Sigmoid colon (tissue), 6 donors: ENCODE measurements at regions not wholly inside any gene's neighbourhood (a gene's known extent, or its start where the extent isn't known, plus 50 kb on each side); places are given as distances from the start of the nearest gene placed in this dataset.

Source experiments
- DNase-seq: peaks from one replicate; pipeline ENCODE4 v3.0.0-alpha.2; 2019
- H3K27ac ChIP-seq, 4 donors: fragments of 200-600 bp; sonication (generic); one replicate each; pipeline ENCODE4 v1.5.1; 2016 to 2019; ENCODE audit warnings: mild to moderate bottlenecking in 1 of 4
- H3K27me3 ChIP-seq, 3 donors: fragments of 200-600 bp; sonication (generic); one replicate each; pipeline ENCODE4 v1.5.1; 2019; ENCODE audit warnings: mild to moderate bottlenecking in 1 of 3
- H3K36me3 ChIP-seq, 4 donors: fragments of 200-600 bp; sonication (generic); one replicate each; pipeline ENCODE4 v1.5.1; 2016 to 2019
- H3K4me1 ChIP-seq, 4 donors: fragments of 200-600 bp; sonication (generic); one replicate each; pipeline ENCODE4 v1.5.1; 2017 to 2019
- H3K4me3 ChIP-seq, 4 donors: fragments of 200-600 bp; sonication (generic); one replicate each; pipeline ENCODE4 v1.5.1; 2017 to 2019; ENCODE audit warnings: mild to moderate bottlenecking in 2 of 4, moderate library complexity in 1 of 4
- H3K9me3 ChIP-seq, 4 donors: fragments of 200-600 bp in 3 of 4; sonication (generic) in 3 of 4; one replicate each; pipeline versions ENCODE4 v1.5.1 to v1.6.1; 2013 to 2019
- CTCF ChIP-seq, 4 experiments: fragments of 450-650 bp in 3 of 4; fragments of 200-600 bp in 1 of 4; IDR thresholded peaks; one replicate each; pipeline ENCODE4 v1.5.1; 2016 to 2019; ENCODE audit warnings: antibody characterized with exemption in 4 of 4, mild to moderate bottlenecking in 3 of 4, moderate library complexity in 2 of 4
- EP300 ChIP-seq, 4 donors: sonication (generic); formaldehyde crosslinking; IDR thresholded peaks; one replicate each; pipeline ENCODE4 v1.6.1; 2017; ENCODE audit warnings: antibody characterized with exemption in 4 of 4
- POLR2A ChIP-seq, 2 donors: fragments of 450-650 bp; IDR thresholded peaks; one replicate each; pipeline ENCODE4 v1.6.1; 2016; ENCODE audit warnings: antibody characterized with exemption in 2 of 2, mild to moderate bottlenecking in 2 of 2, moderate library complexity in 2 of 2
- POLR2AphosphoS5 ChIP-seq, 4 donors: sonication (generic); formaldehyde crosslinking; IDR thresholded peaks; one replicate each; pipeline ENCODE4 v1.6.1; 2017; ENCODE audit warnings: antibody characterized with exemption in 4 of 4
- WGBS, 2 donors: extraction: QIAGEN DNeasy Blood & Tissue Kit; methylation state at CpG; one replicate each; pipeline ENCODE4 v1.1.7; 2013; 5-methylcytosine and 5-hydroxymethylcytosine counted together
- intact Hi-C: fragments of 100-400 bp; cut with DNase I; formaldehyde crosslinking; loops from one replicate; pipeline ENCODE4 v1.15.1; 2023
- donor health status: healthy with polysubstance abuse.
- donor health status: healthy.

DNA sequence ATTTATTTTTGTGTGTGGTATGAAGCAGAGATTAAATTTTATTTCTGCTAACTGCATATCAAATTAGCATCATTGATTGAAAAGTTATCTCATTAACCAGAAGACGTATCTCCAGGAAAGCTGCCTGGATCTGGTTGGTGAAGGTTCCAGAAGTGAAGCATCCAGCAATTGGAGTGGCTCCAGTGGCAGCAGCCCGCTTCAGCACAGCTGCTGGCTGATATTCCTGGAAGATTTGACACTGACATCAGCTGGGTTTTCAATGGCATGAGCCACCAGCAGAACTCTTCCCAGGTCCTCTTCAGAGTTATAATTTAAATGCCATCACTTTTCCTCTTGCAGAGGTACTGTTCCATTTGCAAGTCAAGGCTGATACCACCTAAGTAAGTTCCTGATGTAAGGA is 363.5 kb downstream of the BCKDHB start:
- TF ChIP-seq POLR2A (IDR thresholded peaks at IDR 0.05) (no peak), CTCF (IDR thresholded peaks at IDR 0.05) (no peak), EP300 (IDR thresholded peaks at IDR 0.05) (no peak), POLR2AphosphoS5 (IDR thresholded peaks at IDR 0.05) (no peak)
- intact Hi-C loops, result no loop called here
- Histone ChIP-seq H3K36me3 (no peaks in the 10 kb centered on the region), H3K4me3 (no peak overlapping the region), H3K27me3 (no peaks in the 10 kb centered on the region), H3K9me3 (no peaks in the 10 kb centered on the region), H3K27ac (no peak overlapping the region), H3K4me1 (no peaks in the 10 kb centered on the region)
- DNase-seq, result no peak
- WGBS, 2 donors, result 83 to 90% methylated on average over 2 of the region's 2 CpGs

DNA sequence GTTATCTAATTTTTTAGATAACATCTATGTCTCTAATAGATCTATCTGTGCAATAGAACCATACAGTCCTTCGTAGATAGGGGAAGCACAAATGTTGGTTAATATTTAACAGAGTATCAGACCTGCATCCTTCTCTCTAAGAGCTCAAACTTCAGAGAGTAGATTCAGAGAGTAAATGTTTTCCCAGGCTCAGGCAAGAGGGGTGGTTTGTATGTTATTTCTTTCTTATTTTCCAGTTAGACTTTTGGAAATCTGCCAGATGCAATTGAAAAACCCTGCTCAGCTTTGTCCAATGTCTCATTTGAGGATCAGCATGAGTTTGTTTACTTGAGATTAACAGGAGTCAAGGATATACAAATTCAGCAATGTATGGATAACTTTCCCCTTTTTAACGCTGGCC is 361.9 kb downstream of the BCKDHB start:
- H3K27me3 ChIP-seq, result no peaks in the 10 kb centered on the region
- 18 to 56% methylated on average over 2 of the region's 2 CpGs for WGBS, 2 donors

DNA sequence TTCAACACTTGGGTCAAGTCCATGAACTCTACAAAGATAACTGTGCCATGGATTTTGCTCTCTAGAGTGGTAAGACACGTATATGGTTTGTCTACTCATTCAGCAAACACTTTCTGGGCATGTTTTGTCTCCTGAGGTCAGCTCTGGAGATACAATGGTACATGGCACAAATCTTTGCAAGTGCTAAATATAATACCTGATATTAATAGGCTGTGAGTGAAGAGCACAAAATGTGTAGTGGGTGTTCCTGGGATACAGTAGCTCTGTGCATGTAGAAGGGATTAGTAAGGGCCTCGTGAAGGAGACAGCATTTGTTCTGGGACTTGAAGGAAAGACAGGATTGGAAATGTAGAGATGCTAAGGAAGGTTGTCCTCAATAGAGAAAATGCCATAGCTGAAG is 360.9 kb downstream of the BCKDHB start:
- intact Hi-C loops, result no loop called here
- H3K4me3 ChIP-seq, result no peak overlapping the region
- no peak for DNase-seq
- no peaks in the 10 kb centered on the region for H3K4me1 ChIP-seq
- TF ChIP-seq POLR2A (IDR thresholded peaks at IDR 0.05) (no peak), POLR2AphosphoS5 (IDR thresholded peaks at IDR 0.05) (no peak), CTCF (IDR thresholded peaks at IDR 0.05) (no peak), EP300 (IDR thresholded peaks at IDR 0.05) (no peak)
- no peak overlapping the region for H3K27ac ChIP-seq
- H3K27me3 ChIP-seq, result no peaks in the 10 kb centered on the region
- H3K9me3 ChIP-seq, result no peaks in the 10 kb centered on the region
- no peaks in the 10 kb centered on the region for H3K36me3 ChIP-seq
- WGBS, 2 donors, result 86 to 89% methylated on average over 2 of the region's 2 CpGs

More for the DNA sequence above, 361.9 kb downstream of the BCKDHB start:
- Histone ChIP-seq H3K36me3 (no peaks in the 10 kb centered on the region), H3K27ac (no peak overlapping the region), H3K4me3 (no peak overlapping the region), H3K9me3 (no peaks in the 10 kb centered on the region), H3K4me1 (no peaks in the 10 kb centered on the region)
- DNase-seq, result no peak
- TF ChIP-seq POLR2A (IDR thresholded peaks at IDR 0.05) (no peak), POLR2AphosphoS5 (IDR thresholded peaks at IDR 0.05) (no peak), CTCF (IDR thresholded peaks at IDR 0.05) (no peak), EP300 (IDR thresholded peaks at IDR 0.05) (no peak)
- intact Hi-C loops, result no loop called here

DNA sequence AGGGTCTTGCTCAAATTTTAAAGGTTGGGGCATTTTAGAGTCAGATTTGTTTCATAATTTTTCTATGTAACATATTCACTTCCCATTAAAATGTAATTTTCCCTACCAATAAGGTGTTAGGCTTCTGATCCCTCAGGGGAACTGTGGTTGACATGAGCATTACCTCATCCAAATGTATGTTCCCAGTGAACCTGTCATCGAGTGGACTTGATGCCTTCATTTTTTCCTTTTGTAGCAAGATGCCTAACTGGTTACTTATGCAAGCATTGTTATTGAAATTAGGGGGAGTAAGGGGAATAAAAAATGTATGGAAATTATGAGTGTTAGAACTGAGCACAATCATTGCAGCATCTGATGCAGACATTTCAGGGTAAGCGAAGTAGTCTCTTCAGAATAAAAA is 360.5 kb downstream of the BCKDHB start:
- Histone ChIP-seq H3K27ac (no peak overlapping the region), H3K4me3 (no peak overlapping the region), H3K36me3 (no peaks in the 10 kb centered on the region), H3K27me3 (no peaks in the 10 kb centered on the region), H3K4me1 (no peaks in the 10 kb centered on the region), H3K9me3 (no peaks in the 10 kb centered on the region)
- intact Hi-C loops, result no loop called here
- DNase-seq, result no peak
- TF ChIP-seq EP300 (IDR thresholded peaks at IDR 0.05) (no peak), POLR2A (IDR thresholded peaks at IDR 0.05) (no peak), POLR2AphosphoS5 (IDR thresholded peaks at IDR 0.05) (no peak), CTCF (IDR thresholded peaks at IDR 0.05) (no peak)
- 94 to 95% methylated on average over 2 of the region's 2 CpGs for WGBS, 2 donors

GRCh38 chr6:80465513-80465912 is 359.0 kb downstream of the BCKDHB start:
- no peaks in the 10 kb centered on the region for H3K9me3 ChIP-seq
- H3K36me3 ChIP-seq, result no peaks in the 10 kb centered on the region
- H3K27me3 ChIP-seq, result no peaks in the 10 kb centered on the region
- 53 to 71% methylated on average over 2 of the region's 2 CpGs for WGBS, 2 donors
- H3K4me1 ChIP-seq, result no peaks in the 10 kb centered on the region
- TF ChIP-seq EP300 (IDR thresholded peaks at IDR 0.05) (no peak), POLR2AphosphoS5 (IDR thresholded peaks at IDR 0.05) (no peak), POLR2A (IDR thresholded peaks at IDR 0.05) (no peak), CTCF (IDR thresholded peaks at IDR 0.05) (no peak)
- H3K4me3 ChIP-seq, result no peak overlapping the region
- intact Hi-C loops, result no loop called here
- no peak for DNase-seq
- no peak overlapping the region for H3K27ac ChIP-seq
